Small intestine (tissue), 7 donors: ENCODE measurements at regions not wholly inside any gene's neighbourhood (a gene's known extent, or its start where the extent isn't known, plus 50 kb on each side); places are given as distances from the start of the nearest gene placed in this dataset.

Source experiments
- DNase-seq, 2 donors: peaks; one replicate each; pipeline versions ENCODE4 v3.0.0 to v3.0.0-alpha.2; 2013
- FAIRE-seq: peaks from 2 replicates; lab custom pipeline; 2012; peaks lifted over from hg19 to GRCh38; lab: Jason Lieb, UNC
- H3K27ac ChIP-seq, 3 donors: one replicate each; pipeline ENCODE4 v1.5.1; 2013; ENCODE audit warnings: low read length in 2 of 3, mild to moderate bottlenecking in 2 of 3, control low read depth in 1 of 3, inconsistent platforms in 1 of 3, low read depth in 1 of 3, moderate library complexity in 1 of 3
- H3K27me3 ChIP-seq, 3 donors: one replicate each; pipeline ENCODE4 v1.6.1; 2013; ENCODE audit warnings: low read length in 3 of 3, inconsistent platforms in 1 of 3; ENCODE audit not compliant: control insufficient read depth in 3 of 3, insufficient read depth in 3 of 3
- H3K36me3 ChIP-seq, 3 donors: one replicate each; pipeline ENCODE4 v1.6.1; 2013; ENCODE audit warnings: low read length in 3 of 3, inconsistent platforms in 1 of 3, low read depth in 1 of 3, mild to moderate bottlenecking in 1 of 3, moderate library complexity in 1 of 3; ENCODE audit not compliant: control insufficient read depth in 3 of 3, insufficient read depth in 2 of 3
- H3K4me1 ChIP-seq, 3 donors: one replicate each; pipeline ENCODE4 v1.6.1; 2013; ENCODE audit warnings: low read length in 2 of 3, inconsistent platforms in 1 of 3, low read depth in 1 of 3, mild to moderate bottlenecking in 1 of 3, moderate library complexity in 1 of 3; ENCODE audit not compliant: control insufficient read depth in 3 of 3, insufficient read depth in 2 of 3
- H3K4me3 ChIP-seq, 3 donors: one replicate each; pipeline ENCODE4 v1.5.1; 2013; ENCODE audit warnings: low read length in 3 of 3, control low read depth in 1 of 3, inconsistent platforms in 1 of 3, low read depth in 1 of 3, mild to moderate bottlenecking in 1 of 3, moderate library complexity in 1 of 3
- H3K9me3 ChIP-seq, 2 donors: one replicate each; pipeline ENCODE4 v1.6.1; 2013; ENCODE audit warnings: low read depth in 1 of 2, low read length in 1 of 2; ENCODE audit not compliant: control insufficient read depth in 2 of 2, insufficient read depth in 1 of 2
- WGBS, 3 donors: extraction: QIAGEN DNeasy Blood & Tissue Kit; methylation state at CpG; one replicate each; pipeline ENCODE4 v1.1.7; 2013; 5-methylcytosine and 5-hydroxymethylcytosine counted together
- donor health status: healthy with polysubstance abuse.
- donor health status: control.
- donor health status: control.
- donor health status: Bipolar disorder and iron deficiency.
- donor health status: healthy.

DNA sequence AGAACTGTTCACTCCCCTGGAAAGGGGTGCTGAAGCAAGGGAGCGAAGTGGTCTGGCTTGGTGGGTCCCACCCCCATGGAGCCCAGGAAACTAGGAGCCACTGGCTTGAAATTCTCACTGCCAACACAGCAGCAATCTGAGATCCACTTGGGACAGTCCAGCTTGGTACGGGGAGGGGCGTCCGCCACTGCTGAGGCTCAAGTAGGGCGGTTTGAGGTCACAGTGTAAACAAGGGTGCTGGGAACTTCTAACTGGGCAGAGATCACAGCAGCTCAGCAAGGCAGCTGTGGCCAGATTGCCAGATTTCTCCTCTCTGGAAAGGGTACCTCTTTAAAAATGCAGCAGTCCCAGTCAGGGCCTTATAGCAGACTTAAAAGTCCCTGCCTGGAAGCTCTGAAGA, 53.9 kb upstream of the GALNTL6 start:
- H3K4me3 ChIP-seq, result no peak overlapping the region
- H3K4me1 ChIP-seq, result no peaks in the 10 kb centered on the region
- H3K9me3 ChIP-seq, result no peaks in the 10 kb centered on the region
- DNase-seq, result no peak
- H3K36me3 ChIP-seq, result no peaks in the 10 kb centered on the region
- no peak overlapping the region for H3K27ac ChIP-seq
- 84 to 85% (median 84%) methylated on average over 5 of the region's 5 CpGs for WGBS, 3 donors
- H3K27me3 ChIP-seq, result no peaks in the 10 kb centered on the region
- FAIRE-seq, result no peak

DNA sequence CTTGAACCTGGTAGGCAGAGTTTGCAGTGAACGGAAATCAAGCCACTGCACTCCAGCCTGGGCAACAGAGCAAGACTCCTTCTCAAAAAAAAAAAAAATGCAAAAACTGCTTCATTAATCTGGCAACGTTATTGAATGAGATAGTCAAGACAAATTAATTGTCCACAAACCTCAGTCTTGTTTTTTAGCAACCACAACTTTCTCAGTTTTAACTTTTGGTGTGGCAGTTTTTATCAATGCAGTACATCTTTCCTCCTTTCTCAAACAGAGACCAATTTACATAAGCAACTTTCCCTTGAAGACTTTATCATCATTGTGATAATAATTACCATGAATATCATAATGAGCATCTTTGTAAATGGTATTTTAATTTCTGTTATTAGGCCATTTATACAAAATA, 61.7 kb upstream of the GALNTL6 start:
- Histone ChIP-seq H3K9me3 (no peaks in the 10 kb centered on the region), H3K4me3 (no peak overlapping the region), H3K27me3 (no peaks in the 10 kb centered on the region), H3K36me3 (no peaks in the 10 kb centered on the region), H3K4me1 (no peaks in the 10 kb centered on the region), H3K27ac (no peak overlapping the region)
- no peak for DNase-seq
- WGBS, 3 donors, result 57 to 75% (median 60%) methylated on average over 2 of the region's 2 CpGs
- FAIRE-seq, result no peak

DNA sequence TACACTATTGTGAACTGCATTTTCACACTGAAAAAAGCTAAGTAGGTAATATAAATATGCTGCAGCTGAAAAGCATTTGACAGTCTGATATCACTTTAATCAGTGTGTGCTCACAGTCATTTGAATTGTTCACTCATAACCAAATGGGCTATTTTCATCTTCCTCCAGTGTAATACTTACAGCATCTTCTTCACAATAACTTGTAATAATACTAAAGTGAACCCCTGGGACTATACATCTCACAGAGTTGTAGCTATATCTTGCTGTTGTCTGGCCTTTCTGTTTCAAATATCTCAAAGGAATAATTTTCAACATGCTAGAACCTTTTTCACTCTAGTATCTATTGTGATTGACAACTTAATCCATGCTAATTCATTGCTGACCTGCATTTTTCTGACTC, 66.8 kb upstream of the GALNTL6 start:
- no peaks in the 10 kb centered on the region for H3K9me3 ChIP-seq
- no peaks in the 10 kb centered on the region for H3K4me1 ChIP-seq
- FAIRE-seq (no peak), DNase-seq (no peak)
- no peak overlapping the region for H3K4me3 ChIP-seq
- no peaks in the 10 kb centered on the region for H3K36me3 ChIP-seq
- H3K27me3 ChIP-seq, result no peaks in the 10 kb centered on the region
- no peak overlapping the region for H3K27ac ChIP-seq

DNA sequence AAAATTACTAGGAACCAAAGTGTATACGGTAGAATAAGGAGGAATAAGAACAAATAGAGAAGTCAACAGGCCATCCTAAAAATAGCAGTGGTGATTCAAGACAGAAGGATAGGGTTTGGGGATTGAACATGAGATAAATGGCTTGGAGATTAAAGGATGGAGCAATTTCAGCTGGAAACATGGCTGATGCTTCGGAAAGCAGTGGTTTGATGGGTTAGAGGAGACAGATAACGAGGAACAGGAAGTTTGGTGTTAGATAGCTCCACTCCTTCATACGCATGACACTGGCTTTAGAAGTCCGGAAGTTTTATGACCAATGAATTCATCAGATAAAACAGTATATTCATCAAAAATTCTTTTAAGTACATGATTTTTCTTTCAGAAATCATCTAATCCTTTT, 70.8 kb upstream of the GALNTL6 start:
- 68 to 80% (median 73%) methylated on average over 5 of the region's 5 CpGs for WGBS, 3 donors
- Histone ChIP-seq H3K9me3 (no peaks in the 10 kb centered on the region), H3K4me3 (no peak overlapping the region), H3K4me1 (no peaks in the 10 kb centered on the region), H3K27ac (no peak overlapping the region), H3K27me3 (no peaks in the 10 kb centered on the region), H3K36me3 (no peaks in the 10 kb centered on the region)
- DNase-seq, result no peak
- FAIRE-seq, result no peak

DNA sequence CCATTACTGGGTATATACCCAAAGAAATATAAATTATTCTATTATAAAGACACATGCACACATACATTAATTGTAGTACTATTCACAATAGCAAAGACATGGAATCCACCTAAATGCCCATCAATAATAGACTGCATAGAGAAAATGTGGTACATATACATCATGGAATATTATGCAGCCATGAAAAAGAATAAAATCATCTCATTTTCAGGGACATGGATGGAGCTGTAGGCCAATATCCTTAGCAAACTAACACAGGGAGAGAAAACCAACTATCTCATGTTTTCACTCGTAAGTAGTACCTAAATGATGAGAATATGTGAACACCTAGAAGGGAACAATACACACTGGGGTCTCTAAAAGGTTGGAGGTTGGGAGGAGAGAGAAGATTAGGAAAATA, 86.0 kb upstream of the GALNTL6 start:
- H3K27ac ChIP-seq, result no peak overlapping the region
- no peaks in the 10 kb centered on the region for H3K27me3 ChIP-seq
- 73 to 93% (median 81%) methylated on average over 1 of the region's 1 CpG for WGBS, 3 donors
- no peak overlapping the region for H3K4me3 ChIP-seq
- H3K4me1 ChIP-seq, result no peaks in the 10 kb centered on the region
- H3K9me3 ChIP-seq, result peaks cover 0 to 7% of the 10 kb centered on the region in 2 donors
- no peak for FAIRE-seq
- no peak for DNase-seq
- H3K36me3 ChIP-seq, result no peaks in the 10 kb centered on the region

DNA sequence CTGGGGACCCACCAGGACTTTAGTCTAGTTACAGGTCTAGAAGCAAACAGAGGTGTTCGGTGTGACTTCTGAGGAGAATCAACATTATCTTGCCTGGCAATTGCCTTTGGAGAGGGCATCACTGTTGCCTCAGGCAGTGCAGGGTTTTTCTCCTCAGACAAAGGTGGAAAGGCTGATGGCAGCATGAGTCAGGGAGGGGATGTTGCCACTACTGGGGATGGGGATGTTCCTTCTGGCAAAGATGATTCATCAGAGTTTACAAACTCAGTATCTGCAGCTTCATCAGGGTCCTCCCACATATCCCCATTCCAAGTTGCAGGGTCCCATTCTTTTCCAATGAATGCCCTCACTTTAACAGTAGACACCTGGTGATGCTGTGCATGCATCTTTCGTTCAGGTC, 91.3 kb upstream of the GALNTL6 start:
- FAIRE-seq (no peak), DNase-seq (no peak)
- no peaks in the 10 kb centered on the region for H3K27me3 ChIP-seq
- H3K4me3 ChIP-seq, result no peak overlapping the region
- H3K36me3 ChIP-seq, result no peaks in the 10 kb centered on the region
- WGBS, 3 donors, result 61 to 79% (median 68%) methylated on average over 2 of the region's 2 CpGs
- peaks cover 0 to 5% of the 10 kb centered on the region in 2 donors for H3K9me3 ChIP-seq
- H3K27ac ChIP-seq, result no peak overlapping the region
- no peaks in the 10 kb centered on the region for H3K4me1 ChIP-seq

DNA sequence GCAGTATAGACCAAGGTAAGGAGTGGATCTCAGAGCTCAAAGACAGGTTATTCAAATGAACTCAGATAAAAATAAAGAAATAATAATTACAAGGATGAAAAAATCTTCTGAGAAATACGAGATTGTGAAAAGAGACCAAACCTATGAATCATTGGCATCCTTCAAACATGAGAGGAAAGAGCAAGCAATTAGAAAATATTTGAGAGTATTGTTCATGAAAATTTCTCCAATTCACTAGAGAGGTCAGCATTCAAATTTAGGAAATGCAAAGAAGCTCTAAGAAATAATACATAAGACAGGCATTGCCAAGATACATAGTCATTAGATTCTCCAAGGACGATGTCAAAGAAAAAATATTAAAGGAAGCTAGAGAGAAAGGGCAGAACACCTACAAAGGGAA, 93.5 kb upstream of the GALNTL6 start:
- Histone ChIP-seq H3K36me3 (no peaks in the 10 kb centered on the region), H3K4me1 (no peaks in the 10 kb centered on the region), H3K27ac (no peak overlapping the region), H3K9me3 (peaks cover 1 to 20% of the 10 kb centered on the region in 2 donors), H3K4me3 (no peak overlapping the region), H3K27me3 (no peaks in the 10 kb centered on the region)
- no peak for DNase-seq
- no peak for FAIRE-seq
- WGBS, 3 donors, result 70 to 77% (median 71%) methylated on average over 2 of the region's 2 CpGs

DNA sequence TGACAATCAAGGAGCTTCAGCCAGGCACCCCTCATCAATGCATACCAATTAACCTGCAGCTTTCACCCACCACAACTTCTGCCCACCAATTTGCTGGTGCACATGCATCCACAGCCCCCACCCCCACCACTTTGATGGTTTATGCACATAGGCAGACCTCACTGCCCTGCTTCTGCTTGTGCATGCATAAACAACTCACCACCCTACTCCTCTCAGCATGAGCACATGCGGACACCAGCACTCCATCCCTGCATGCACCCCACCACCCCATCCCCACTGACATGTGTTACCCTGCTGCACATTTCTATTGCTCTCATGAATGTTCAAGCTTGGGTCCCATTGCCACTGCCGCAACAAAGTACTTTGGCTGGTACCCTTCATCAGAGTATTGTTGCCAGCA, 94.5 kb upstream of the GALNTL6 start:
- H3K4me1 ChIP-seq, result no peaks in the 10 kb centered on the region
- H3K9me3 ChIP-seq, result peaks cover 2 to 21% of the 10 kb centered on the region in 2 donors
- no peaks in the 10 kb centered on the region for H3K36me3 ChIP-seq
- no peak for DNase-seq
- WGBS, 3 donors, result 93 to 94% (median 93%) methylated on average over 2 of the region's 2 CpGs
- FAIRE-seq, result no peak
- no peak overlapping the region for H3K27ac ChIP-seq
- H3K4me3 ChIP-seq, result no peak overlapping the region
- no peaks in the 10 kb centered on the region for H3K27me3 ChIP-seq

DNA sequence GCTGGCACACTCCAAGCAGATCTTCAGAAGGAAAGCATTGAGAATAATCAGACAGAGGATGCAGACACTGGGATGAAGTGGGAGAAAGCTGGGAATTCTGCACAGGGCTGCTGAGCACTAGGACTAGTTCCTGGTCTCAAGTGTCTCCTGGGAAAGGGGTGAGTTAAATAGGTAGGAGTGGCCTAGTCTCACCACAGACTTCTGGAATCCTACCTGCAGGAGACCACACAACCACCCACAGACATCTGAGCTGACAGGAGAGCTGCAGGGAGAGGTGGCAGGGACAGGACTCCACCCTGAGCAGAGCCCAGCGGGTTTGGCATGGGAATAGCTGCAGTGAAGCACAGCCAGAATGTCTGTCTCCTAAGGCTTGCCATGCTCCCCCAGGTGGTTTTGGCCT, 95.1 kb upstream of the GALNTL6 start:
- Histone ChIP-seq H3K4me3 (no peak overlapping the region), H3K27ac (no peak overlapping the region), H3K36me3 (no peaks in the 10 kb centered on the region), H3K4me1 (no peaks in the 10 kb centered on the region), H3K27me3 (no peaks in the 10 kb centered on the region), H3K9me3 (peaks cover 2 to 21% of the 10 kb centered on the region in 2 donors)
- DNase-seq, result no peak
- WGBS, 3 donors, result 64 to 88% (median 67%) methylated on average over 1 of the region's 1 CpG
- FAIRE-seq, result no peak
